ENCODE measurements at regions not wholly inside any gene's neighbourhood (a gene's known extent, or its start where the extent isn't known, plus 50 kb on each side); places are given as distances from the start of the nearest gene placed in this dataset.

GRCh38 chr4:187550256-187550950 lies 445.2 kb upstream of the ZFP42 start:
- no peak for TF ChIP-seq CTCF (tag by site-specific recombination; IDR thresholded peaks at IDR 0.05)
- no peak for TF ChIP-seq ZNF707 (tag by site-specific recombination; IDR thresholded peaks at IDR 0.05)
- no peak for TF ChIP-seq ZNF19 (tag by site-specific recombination; IDR thresholded peaks at IDR 0.05; ENCODE audit: low read depth)
- TF ChIP-seq ZNF404 (tag by site-specific recombination; IDR thresholded peaks at IDR 0.05): no peak
- TF ChIP-seq REPIN1 (tag by site-specific recombination; IDR thresholded peaks at IDR 0.05; ENCODE audit: low read depth): no peak
- TF ChIP-seq ZBTB26 (tag by site-specific recombination; optimal IDR thresholded peaks at IDR 0.05): no peak

Data from HEK293 (cell line).